Small intestine (tissue), 7 donors: ENCODE measurements at regions not wholly inside any gene's neighbourhood (a gene's known extent, or its start where the extent isn't known, plus 50 kb on each side); places are given as distances from the start of the nearest gene placed in this dataset.
A peak's percentile ranks its signal among the peaks of the same experiment; 100 is the strongest.
"Not testable (repeated sequence)": the region's sequence is repeated elsewhere in the genome, so short reads cannot be mapped to it uniquely, and the experiment has no call there.

Experiments
- DNase-seq, 2 donors: peaks; one replicate each; pipeline versions ENCODE4 v3.0.0 to v3.0.0-alpha.2; 2013
- FAIRE-seq: peaks from 2 replicates; lab custom pipeline; 2012; peaks lifted over from hg19 to GRCh38; lab: Jason Lieb, UNC
- H3K27ac ChIP-seq, 3 donors: one replicate each; pipeline ENCODE4 v1.5.1; 2013; ENCODE audit warnings: low read length in 2 of 3, mild to moderate bottlenecking in 2 of 3, control low read depth in 1 of 3, inconsistent platforms in 1 of 3, low read depth in 1 of 3, moderate library complexity in 1 of 3
- H3K27me3 ChIP-seq, 3 donors: one replicate each; pipeline ENCODE4 v1.6.1; 2013; ENCODE audit warnings: low read length in 3 of 3, inconsistent platforms in 1 of 3; ENCODE audit not compliant: control insufficient read depth in 3 of 3, insufficient read depth in 3 of 3
- H3K36me3 ChIP-seq, 3 donors: one replicate each; pipeline ENCODE4 v1.6.1; 2013; ENCODE audit warnings: low read length in 3 of 3, inconsistent platforms in 1 of 3, low read depth in 1 of 3, mild to moderate bottlenecking in 1 of 3, moderate library complexity in 1 of 3; ENCODE audit not compliant: control insufficient read depth in 3 of 3, insufficient read depth in 2 of 3
- H3K4me1 ChIP-seq, 3 donors: one replicate each; pipeline ENCODE4 v1.6.1; 2013; ENCODE audit warnings: low read length in 2 of 3, inconsistent platforms in 1 of 3, low read depth in 1 of 3, mild to moderate bottlenecking in 1 of 3, moderate library complexity in 1 of 3; ENCODE audit not compliant: control insufficient read depth in 3 of 3, insufficient read depth in 2 of 3
- H3K4me3 ChIP-seq, 3 donors: one replicate each; pipeline ENCODE4 v1.5.1; 2013; ENCODE audit warnings: low read length in 3 of 3, control low read depth in 1 of 3, inconsistent platforms in 1 of 3, low read depth in 1 of 3, mild to moderate bottlenecking in 1 of 3, moderate library complexity in 1 of 3
- H3K9me3 ChIP-seq, 2 donors: one replicate each; pipeline ENCODE4 v1.6.1; 2013; ENCODE audit warnings: low read depth in 1 of 2, low read length in 1 of 2; ENCODE audit not compliant: control insufficient read depth in 2 of 2, insufficient read depth in 1 of 2
- WGBS, 3 donors: extraction: QIAGEN DNeasy Blood & Tissue Kit; methylation state at CpG; one replicate each; pipeline ENCODE4 v1.1.7; 2013; 5-methylcytosine and 5-hydroxymethylcytosine counted together
- donor health status: healthy with polysubstance abuse.
- donor health status: control.
- donor health status: control.
- donor health status: Bipolar disorder and iron deficiency.
- donor health status: healthy.

DNA sequence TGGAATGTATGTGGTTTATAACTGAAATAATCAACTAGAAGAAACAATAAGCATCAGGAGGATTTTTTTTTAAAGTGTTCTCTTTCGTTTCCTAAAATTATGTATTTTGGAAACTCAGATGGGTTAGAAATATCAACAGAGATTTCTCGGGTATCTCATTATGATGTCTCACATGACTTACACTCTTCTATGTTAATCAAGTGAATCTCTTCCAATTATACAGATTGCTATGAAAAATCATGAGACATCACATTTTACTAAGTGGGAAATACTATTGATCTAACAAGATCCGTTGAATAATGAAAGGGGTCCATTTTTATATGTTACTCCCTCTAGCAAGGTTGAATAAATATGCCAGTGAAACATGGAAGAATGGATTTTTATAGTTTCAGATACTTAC is 54.7 kb upstream of the NRIP1 start:
- Histone ChIP-seq H3K4me1 (peaks cover 0 to 2% (median 2%) of the 10 kb centered on the region in 3 donors), H3K9me3 (no peaks in the 10 kb centered on the region), H3K27me3 (no peaks in the 10 kb centered on the region), H3K4me3 (no peak overlapping the region), H3K36me3 (no peaks in the 10 kb centered on the region), H3K27ac (no peak overlapping the region)
- FAIRE-seq: no peak
- DNase-seq: no peak
- WGBS, 3 donors: 83 to 92% (median 85%) methylated on average over 3 of the region's 3 CpGs

DNA sequence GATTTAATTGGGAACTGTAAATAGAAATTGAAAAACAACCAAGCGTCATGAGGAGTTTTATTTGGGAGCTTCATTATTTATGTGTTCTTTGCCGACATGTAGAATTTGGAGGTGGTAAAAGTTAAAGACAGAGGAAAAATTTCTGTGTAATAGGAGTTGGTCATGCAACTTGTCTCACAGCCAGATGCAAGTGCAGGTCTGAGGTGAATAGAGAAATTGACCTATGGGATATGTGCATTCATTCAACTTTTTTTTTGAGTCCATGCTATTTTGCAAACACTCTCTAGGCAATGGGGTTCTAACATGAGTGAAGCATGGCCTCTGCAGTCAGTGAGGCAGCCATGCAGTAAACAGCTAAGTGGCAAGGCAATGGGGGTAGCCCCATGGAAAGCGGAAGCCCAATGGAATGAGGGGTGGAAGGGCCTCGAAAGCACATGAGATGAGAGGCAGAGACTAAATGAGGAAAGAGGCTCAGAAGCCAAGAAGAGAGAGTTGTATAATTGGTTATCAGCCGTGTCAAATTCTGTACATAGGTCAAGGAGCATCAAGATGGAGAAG is 56.4 kb upstream of the NRIP1 start:
- peaks cover 0 to 2% (median 2%) of the 10 kb centered on the region in 3 donors for H3K4me1 ChIP-seq
- FAIRE-seq (no peak), DNase-seq (no peak)
- no peak overlapping the region for H3K4me3 ChIP-seq
- H3K9me3 ChIP-seq: no peaks in the 10 kb centered on the region
- H3K27me3 ChIP-seq: no peaks in the 10 kb centered on the region
- H3K27ac ChIP-seq: peak overlapping the region in 1 of 3 donors; percentile 50
- H3K36me3 ChIP-seq: no peaks in the 10 kb centered on the region
- WGBS, 3 donors: 59 to 71% (median 67%) methylated on average over 5 of the region's 5 CpGs

DNA sequence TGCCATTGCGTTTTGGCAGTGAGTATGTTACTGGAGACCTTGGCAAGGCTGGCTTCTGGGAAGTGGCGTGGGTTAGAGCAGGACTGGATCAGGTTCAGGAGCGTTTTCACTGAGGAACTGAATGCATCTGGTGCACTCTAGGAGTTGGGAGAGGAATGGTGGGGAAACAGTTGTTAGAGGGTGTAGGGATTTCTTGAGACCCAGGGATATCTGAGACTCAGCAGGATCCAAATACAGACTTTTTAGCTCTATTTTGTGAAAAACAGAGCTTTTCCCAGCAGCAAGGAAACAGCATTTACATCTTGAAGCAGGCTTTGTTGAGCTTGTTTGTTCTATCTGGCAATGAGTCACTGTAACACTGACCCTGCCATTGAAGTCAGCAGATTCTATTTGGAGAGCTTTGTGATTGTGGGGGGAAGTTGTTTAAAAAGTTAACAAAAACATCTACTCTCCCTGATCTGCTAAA is 56.9 kb upstream of the NRIP1 start:
- FAIRE-seq (no peak), DNase-seq (peak; percentile 20 to 31)
- WGBS, 3 donors: 8 to 22% (median 17%) methylated on average over 3 of the region's 3 CpGs

DNA sequence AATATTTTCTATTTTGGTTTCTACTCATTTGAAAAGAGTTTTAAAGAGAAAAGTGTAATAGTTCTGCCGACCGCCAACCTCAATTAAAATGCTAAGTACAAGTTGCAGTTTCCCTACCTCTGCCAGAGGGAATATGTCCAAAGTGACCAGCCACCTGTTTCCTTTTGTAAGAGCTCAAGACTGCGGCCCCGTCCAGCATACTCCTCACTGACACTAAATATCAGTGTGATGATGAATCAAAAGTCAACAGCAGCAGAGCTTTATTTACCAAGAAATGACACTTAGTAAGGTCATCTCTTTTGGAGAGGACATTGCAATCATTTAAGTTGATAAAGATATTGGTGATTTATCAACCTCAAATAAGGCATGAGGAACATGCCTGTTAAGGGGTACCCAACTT is 57.4 kb upstream of the NRIP1 start:
- H3K36me3 ChIP-seq: no peaks in the 10 kb centered on the region
- H3K27me3 ChIP-seq: no peaks in the 10 kb centered on the region
- no peak overlapping the region for H3K4me3 ChIP-seq
- WGBS, 3 donors: 47 to 62% (median 55%) methylated on average over 4 of the region's 4 CpGs
- peaks cover 0 to 5% (median 2%) of the 10 kb centered on the region in 3 donors for H3K4me1 ChIP-seq
- H3K27ac ChIP-seq: no peak overlapping the region
- no peak for DNase-seq
- H3K9me3 ChIP-seq: no peaks in the 10 kb centered on the region
- no peak for FAIRE-seq

More for the DNA sequence above, 56.9 kb upstream of the NRIP1 start:
- no peaks in the 10 kb centered on the region for H3K27me3 ChIP-seq
- H3K4me3 ChIP-seq: no peak overlapping the region
- peaks cover 0 to 2% (median 2%) of the 10 kb centered on the region in 3 donors for H3K4me1 ChIP-seq
- H3K9me3 ChIP-seq: no peaks in the 10 kb centered on the region
- peak overlapping the region in 1 of 3 donors; percentile 50 for H3K27ac ChIP-seq
- H3K36me3 ChIP-seq: no peaks in the 10 kb centered on the region

DNA sequence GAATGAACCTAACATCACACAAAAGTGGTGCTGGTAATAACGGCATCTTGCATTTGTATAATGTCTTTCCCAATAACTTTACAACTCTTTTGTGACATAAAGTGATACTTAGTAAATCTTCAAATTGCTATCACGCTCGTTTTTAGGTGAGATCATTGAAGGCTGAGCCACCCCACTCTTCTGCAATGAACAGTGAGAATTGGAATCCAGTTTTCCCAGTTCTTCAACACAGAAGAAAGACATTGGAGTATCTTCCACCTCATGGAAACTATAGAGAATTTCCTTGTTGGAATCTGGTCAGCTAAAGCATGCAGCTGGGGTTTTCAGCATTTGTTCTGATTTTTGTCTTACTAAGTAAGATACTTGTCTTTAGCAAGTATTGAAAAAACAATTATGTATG is 59.9 kb upstream of the NRIP1 start:
- 78 to 87% (median 78%) methylated on average over 3 of the region's 3 CpGs for WGBS, 3 donors
- peaks cover 0 to 11% (median 4%) of the 10 kb centered on the region in 3 donors for H3K4me1 ChIP-seq
- H3K27me3 ChIP-seq: no peaks in the 10 kb centered on the region
- H3K27ac ChIP-seq: no peak overlapping the region
- no peak overlapping the region for H3K4me3 ChIP-seq
- H3K36me3 ChIP-seq: no peaks in the 10 kb centered on the region
- FAIRE-seq: no peak
- no peaks in the 10 kb centered on the region for H3K9me3 ChIP-seq
- DNase-seq: no peak

DNA sequence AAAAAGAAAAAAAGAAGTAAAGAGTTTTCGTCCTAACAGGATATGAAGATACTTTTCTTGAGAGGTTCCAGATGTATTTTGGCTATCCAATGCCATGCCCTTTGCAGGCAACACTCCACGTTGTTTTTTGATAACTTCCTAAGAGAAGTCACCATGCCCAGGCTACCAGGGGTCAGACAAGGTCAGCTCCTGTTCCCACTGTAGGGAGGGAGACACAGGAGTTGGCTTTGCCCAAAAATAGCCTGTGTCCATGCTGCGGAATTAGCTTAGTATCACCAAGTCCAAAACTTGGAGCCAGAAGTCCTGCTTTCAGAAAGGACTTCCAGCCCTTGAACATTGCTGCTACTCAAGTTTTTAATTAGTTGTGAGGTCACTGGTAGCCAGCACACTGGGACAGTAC is 62.1 kb upstream of the NRIP1 start:
- Histone ChIP-seq H3K36me3 (no peaks in the 10 kb centered on the region), H3K9me3 (no peaks in the 10 kb centered on the region), H3K4me1 (peaks cover 0 to 11% (median 2%) of the 10 kb centered on the region in 3 donors), H3K27me3 (peaks cover 0 to 3% (median 0%) of the 10 kb centered on the region in 3 donors), H3K27ac (no peak overlapping the region), H3K4me3 (no peak overlapping the region)
- no peak for DNase-seq
- WGBS, 3 donors: 51 to 85% (median 74%) methylated on average over 3 of the region's 3 CpGs
- no peak for FAIRE-seq

DNA sequence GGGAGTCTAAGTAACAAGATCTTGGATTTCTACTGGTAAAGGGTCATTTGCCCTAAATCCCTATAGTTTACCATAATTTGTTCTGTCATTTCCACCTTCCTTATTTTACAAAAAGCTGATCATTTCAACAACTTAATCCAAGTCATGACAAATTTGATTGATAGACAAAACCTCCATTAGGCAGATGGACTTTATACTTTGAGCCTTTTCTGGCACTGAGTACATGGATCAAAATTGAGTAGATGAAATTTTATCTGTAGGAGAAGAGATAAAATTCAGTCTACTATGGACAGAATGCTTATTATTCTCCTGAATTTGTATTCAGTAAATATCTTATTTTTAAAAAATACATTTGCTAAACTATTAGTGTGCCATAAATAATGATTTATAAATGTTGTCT is 62.6 kb upstream of the NRIP1 start:
- FAIRE-seq (no peak), DNase-seq (peak in 1 of 2 donors; percentile 55)
- no peak overlapping the region for H3K27ac ChIP-seq

DNA sequence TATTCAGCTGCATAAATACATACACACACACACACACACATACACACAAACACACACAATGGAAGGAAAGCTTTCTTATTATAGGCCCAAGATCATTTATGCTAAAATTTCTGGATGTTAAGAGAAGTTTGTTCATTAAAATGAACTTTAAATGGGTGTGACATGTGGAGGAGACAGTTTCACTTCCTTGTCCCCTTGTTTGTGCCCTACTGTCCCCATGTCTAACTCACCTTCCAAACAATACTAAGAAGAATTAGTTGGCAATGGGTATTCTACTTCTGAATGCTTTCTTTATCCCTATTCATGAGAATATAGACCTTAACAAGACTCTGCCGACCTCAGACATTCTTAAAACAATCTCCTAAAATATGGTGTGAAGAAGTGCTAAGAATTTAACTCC is 63.5 kb upstream of the NRIP1 start:
- peaks cover 0 to 3% (median 0%) of the 10 kb centered on the region in 3 donors for H3K27me3 ChIP-seq
- no peaks in the 10 kb centered on the region for H3K9me3 ChIP-seq
- WGBS, 3 donors: 69 to 79% (median 72%) methylated on average over 1 of the region's 1 CpG
- no peak for FAIRE-seq
- H3K4me3 ChIP-seq: no peak overlapping the region
- H3K27ac ChIP-seq: no peak overlapping the region
- no peak for DNase-seq
- H3K4me1 ChIP-seq: peaks cover 0 to 9% (median 2%) of the 10 kb centered on the region in 3 donors
- H3K36me3 ChIP-seq: no peaks in the 10 kb centered on the region

More for the DNA sequence above, 62.6 kb upstream of the NRIP1 start:
- H3K4me1 ChIP-seq: peaks cover 0 to 9% (median 2%) of the 10 kb centered on the region in 3 donors
- no peaks in the 10 kb centered on the region for H3K9me3 ChIP-seq
- H3K4me3 ChIP-seq: no peak overlapping the region
- no peaks in the 10 kb centered on the region for H3K36me3 ChIP-seq
- H3K27me3 ChIP-seq: peaks cover 0 to 3% (median 0%) of the 10 kb centered on the region in 3 donors

DNA sequence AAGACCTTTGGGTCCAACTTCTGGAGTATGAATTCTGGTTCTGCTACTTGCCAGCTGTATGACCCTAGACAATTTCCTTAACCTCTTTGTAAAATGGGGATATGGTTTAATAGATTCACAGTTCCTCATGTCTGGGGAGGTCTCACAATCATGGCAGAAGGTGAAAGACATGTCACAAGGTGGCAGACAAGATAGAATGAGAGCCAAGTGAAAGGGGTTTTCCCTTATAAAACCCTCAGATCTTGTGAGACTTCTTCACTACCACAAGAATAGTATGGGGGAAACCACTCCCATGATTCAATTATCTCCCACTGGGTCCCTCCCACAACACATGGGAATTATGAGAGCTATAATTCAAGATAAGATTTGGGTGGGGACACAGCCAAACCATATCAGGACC is 63.9 kb upstream of the NRIP1 start:
- H3K27me3 ChIP-seq, H3K27ac ChIP-seq, H3K9me3 ChIP-seq, H3K4me1 ChIP-seq, H3K36me3 ChIP-seq, FAIRE-seq, H3K4me3 ChIP-seq, DNase-seq: not testable (repeated sequence)
